Astrocyte of the cerebellum (primary cell): ENCODE measurements at regions not wholly inside any gene's neighbourhood (a gene's known extent, or its start where the extent isn't known, plus 50 kb on each side); places are given as distances from the start of the nearest gene placed in this dataset.

ENCODE experiments used
- DNase-seq: peaks from one replicate; pipeline ENCODE4 v3.0.0-alpha.2; 2011; ENCODE audit warnings: low read depth
- H3K4me3 ChIP-seq: 2 replicates; pipeline ENCODE4 v1.5.1; 2011; ENCODE audit warnings: mild to moderate bottlenecking, low read depth, low read length, moderate library complexity
- in situ Hi-C: cut with HindIII; loops from 2 replicates; pipeline ENCODE4 v1.10.0; 2017; ENCODE audit warnings: low sequenced_read_pairs
- TF ChIP-seq, protein P1 (sequence below): IDR thresholded peaks from 2 replicates; pipeline ENCODE4 v1.5.1; 2012; ENCODE audit warnings: low read length, low read depth, moderate library complexity, mild to moderate bottlenecking; ENCODE audit errors: missing control alignments

DNA sequence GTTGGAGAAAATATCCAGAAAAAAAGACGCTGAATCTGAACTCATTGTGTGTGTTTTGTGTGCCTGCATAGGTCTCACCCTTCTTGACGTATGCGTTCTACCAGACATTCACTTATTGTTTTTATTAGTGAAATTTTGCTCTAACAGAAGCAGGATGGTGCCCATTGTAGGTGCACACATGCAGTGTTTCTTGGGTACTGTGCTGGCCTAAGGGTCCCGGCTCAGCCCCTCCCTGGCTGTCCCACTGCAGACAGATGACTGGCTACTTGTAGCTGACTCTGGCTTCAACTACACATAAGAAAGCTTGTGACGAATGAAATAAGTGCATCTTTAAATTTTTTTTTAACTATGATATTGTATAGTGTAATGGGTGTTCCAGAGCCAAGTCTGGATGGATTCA, 227.0 kb downstream of the CBLN1 start:
- DNase-seq, result no peak
- TF ChIP-seq, protein P1, sequence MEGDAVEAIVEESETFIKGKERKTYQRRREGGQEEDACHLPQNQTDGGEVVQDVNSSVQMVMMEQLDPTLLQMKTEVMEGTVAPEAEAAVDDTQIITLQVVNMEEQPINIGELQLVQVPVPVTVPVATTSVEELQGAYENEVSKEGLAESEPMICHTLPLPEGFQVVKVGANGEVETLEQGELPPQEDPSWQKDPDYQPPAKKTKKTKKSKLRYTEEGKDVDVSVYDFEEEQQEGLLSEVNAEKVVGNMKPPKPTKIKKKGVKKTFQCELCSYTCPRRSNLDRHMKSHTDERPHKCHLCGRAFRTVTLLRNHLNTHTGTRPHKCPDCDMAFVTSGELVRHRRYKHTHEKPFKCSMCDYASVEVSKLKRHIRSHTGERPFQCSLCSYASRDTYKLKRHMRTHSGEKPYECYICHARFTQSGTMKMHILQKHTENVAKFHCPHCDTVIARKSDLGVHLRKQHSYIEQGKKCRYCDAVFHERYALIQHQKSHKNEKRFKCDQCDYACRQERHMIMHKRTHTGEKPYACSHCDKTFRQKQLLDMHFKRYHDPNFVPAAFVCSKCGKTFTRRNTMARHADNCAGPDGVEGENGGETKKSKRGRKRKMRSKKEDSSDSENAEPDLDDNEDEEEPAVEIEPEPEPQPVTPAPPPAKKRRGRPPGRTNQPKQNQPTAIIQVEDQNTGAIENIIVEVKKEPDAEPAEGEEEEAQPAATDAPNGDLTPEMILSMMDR, result no peak
- H3K4me3 ChIP-seq, result no peak overlapping the region
- in situ Hi-C loops, result no loop called here

DNA sequence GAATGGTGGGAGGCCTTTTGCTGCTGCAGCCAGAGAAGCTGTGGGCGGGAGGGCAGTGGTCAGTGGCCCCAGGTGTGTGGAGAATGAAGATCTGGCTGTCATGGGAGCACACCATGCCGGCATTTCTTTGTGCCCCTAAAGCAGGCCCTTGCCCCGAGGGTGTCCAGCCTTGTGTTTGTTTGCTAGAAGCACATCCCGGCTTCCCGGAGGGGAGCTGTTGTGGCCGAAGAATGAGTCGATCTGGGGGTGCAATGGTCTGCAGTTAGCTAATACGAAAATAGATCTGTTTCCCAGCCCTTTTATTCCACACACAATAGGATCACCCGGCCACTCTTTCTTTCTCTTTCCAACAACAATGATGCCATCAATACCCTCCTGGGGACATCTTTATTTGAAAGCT, 228.8 kb downstream of the CBLN1 start:
- no peak overlapping the region for H3K4me3 ChIP-seq
- in situ Hi-C loops, result no loop called here
- TF ChIP-seq, protein P1, result no peak
- DNase-seq, result no peak

DNA sequence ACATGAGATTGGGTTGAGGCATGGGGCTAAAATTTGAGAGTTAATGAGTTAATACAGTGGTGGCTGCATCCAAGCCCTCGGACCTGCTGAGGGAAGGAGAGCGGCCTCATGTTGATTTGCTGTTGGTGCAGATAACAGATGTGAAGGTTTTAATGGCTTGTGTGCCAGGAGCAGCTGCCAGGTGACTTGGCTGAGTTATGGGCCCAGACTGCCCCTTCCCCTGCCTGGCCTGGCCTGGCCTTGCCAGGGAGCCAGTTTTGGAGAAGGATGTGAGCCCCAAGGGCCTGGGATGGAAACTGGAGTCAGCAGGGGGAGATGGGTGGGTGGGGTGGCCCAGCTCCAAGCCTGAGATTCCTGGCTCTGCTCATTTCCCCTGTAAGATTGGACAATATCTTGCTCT, 230.1 kb downstream of the CBLN1 start:
- DNase-seq, result no peak
- TF ChIP-seq, protein P1, result no peak
- in situ Hi-C loops, result no loop called here
- no peak overlapping the region for H3K4me3 ChIP-seq

DNA sequence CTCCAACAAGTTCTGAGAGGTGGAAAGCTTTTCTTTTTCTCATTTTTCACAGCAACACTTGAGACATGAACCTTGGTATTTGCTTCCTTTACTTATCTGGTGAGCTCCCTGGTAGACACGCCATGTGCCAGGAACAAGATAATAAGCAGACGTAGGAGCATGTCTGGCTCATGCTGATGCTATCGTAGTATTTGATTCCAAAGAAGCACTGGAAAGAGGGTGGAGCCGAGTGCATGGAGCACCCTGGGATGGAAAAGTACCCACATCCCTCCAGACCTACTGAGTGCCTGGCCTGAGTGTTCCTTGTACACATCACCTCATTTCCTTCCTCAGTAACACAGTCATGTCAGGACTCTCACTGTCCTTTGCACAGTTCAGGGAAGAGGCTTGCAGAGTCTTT, 231.0 kb downstream of the CBLN1 start:
- H3K4me3 ChIP-seq, result no peak overlapping the region
- in situ Hi-C loops, result no loop called here
- TF ChIP-seq, protein P1, result no peak
- no peak for DNase-seq

DNA sequence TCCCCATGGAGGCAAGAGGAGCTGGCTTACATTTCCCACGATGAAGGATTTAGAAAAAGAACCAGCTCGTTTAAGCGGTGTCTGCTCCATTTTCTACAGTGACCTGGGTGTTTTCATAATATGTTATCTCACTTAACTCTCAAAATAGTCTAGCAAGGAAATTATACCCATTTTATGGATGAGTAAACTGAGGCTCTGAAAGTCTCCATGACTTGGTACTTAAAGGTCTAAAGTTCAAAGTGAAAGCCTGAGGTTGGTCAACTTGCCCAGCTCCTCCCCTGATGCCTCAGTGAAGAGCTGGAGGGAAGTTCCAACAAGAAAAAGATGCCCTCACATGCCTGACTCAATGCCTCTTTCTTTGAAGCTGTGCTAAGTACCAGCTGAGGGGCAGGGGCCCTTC, 232.0 kb downstream of the CBLN1 start:
- in situ Hi-C loops, result no loop called here
- no peak for DNase-seq
- TF ChIP-seq, protein P1, result no peak
- no peak overlapping the region for H3K4me3 ChIP-seq

DNA sequence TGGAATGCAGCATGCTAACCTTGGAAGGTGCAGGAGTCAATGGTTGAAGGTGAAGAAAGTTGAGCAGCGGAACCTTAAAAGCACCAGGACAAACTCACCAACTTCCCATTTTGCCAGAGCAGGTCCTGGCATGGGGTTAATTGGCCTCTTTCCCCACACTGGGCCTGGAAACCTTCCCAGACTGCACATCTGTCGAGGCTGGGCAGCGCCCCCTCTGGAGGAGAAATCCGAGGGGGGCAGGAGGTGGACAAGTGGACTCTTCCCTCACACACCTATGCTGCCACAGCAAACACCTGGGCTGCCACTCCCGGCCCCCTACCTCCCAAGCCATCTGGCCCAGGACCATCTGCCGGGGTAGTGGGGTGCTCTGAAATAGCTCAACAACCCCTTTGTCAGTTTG, 232.4 kb downstream of the CBLN1 start:
- no peak overlapping the region for H3K4me3 ChIP-seq
- in situ Hi-C loops, result no loop called here
- TF ChIP-seq, protein P1, result no peak

DNA sequence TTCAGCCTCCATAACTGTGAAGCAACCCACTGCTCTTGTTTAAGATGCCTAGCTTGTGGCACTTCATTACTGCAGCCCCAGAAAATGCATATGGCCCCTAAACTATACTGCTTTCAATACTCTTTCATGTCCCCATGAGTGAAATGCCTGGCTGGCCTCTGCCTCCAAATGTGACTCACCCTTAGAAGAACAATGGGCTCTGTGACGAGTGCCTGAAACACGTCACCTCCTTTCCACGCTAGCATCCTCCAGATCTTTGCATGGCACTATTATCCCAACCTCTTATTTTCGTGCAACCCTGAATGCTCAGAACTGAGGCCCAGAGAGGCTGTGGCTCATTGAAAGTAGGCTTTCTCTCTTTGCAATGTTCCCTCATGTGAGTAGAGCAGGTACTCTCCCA, 233.1 kb downstream of the CBLN1 start:
- in situ Hi-C loops, result no loop called here
- peak; percentile 12 for DNase-seq
- no peak overlapping the region for H3K4me3 ChIP-seq
- TF ChIP-seq, protein P1, result no peak

More for the DNA sequence above, 232.4 kb downstream of the CBLN1 start:
- DNase-seq, result no peak
